ENCODE measurements at regions not wholly inside any gene's neighbourhood (a gene's known extent, or its start where the extent isn't known, plus 50 kb on each side); places are given as distances from the start of the nearest gene placed in this dataset.

DNA sequence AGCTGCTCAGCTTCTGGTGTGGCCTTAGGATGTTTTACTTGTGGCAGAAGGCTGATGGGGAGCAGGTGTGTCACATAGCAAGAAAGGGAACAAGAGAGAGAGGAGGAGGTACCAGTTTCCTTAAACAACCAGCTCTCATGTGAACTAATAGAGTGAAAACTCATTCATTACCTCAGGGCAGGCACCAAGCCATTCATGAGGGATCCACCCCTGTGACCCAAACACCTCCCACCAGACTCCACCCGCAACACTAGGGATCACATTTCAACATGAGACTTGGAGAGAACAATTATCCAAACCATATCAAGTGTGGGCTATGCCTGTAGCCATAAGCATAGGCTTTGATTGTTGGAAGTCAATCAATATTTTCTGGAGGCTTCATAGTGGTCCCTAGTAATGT is 56.0 kb downstream of the GSX2 start:
- TF ChIP-seq, protein P1, sequence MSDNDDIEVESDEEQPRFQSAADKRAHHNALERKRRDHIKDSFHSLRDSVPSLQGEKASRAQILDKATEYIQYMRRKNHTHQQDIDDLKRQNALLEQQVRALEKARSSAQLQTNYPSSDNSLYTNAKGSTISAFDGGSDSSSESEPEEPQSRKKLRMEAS (IDR thresholded peaks at IDR 0.05; ENCODE audit: low read depth, low read length) = no peak
- TF ChIP-seq, protein P2, sequence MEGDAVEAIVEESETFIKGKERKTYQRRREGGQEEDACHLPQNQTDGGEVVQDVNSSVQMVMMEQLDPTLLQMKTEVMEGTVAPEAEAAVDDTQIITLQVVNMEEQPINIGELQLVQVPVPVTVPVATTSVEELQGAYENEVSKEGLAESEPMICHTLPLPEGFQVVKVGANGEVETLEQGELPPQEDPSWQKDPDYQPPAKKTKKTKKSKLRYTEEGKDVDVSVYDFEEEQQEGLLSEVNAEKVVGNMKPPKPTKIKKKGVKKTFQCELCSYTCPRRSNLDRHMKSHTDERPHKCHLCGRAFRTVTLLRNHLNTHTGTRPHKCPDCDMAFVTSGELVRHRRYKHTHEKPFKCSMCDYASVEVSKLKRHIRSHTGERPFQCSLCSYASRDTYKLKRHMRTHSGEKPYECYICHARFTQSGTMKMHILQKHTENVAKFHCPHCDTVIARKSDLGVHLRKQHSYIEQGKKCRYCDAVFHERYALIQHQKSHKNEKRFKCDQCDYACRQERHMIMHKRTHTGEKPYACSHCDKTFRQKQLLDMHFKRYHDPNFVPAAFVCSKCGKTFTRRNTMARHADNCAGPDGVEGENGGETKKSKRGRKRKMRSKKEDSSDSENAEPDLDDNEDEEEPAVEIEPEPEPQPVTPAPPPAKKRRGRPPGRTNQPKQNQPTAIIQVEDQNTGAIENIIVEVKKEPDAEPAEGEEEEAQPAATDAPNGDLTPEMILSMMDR (IDR thresholded peaks at IDR 0.05 in 2 of 3, conservative IDR thresholded peaks at IDR 0.05 in 1 of 3; ENCODE audit: control insufficient read depth in 2 of 3, extremely low read depth in 1 of 3, insufficient read depth in 1 of 3, low read depth in 3 of 3, low read length in 3 of 3) = no peak
- TF ChIP-seq TARDBP (IDR thresholded peaks at IDR 0.05; ENCODE audit: borderline replicate concordance) (no peak), SP1 (IDR thresholded peaks at IDR 0.05; ENCODE audit: low read depth, low read length) (no peak), SPI1 (IDR thresholded peaks at IDR 0.05; ENCODE audit: borderline replicate concordance, insufficient read depth, low read depth, low read length) (no peak), KDM1A (IDR thresholded peaks at IDR 0.05; ENCODE audit: borderline replicate concordance) (no peak)
